ENCODE measurements at regions not wholly inside any gene's neighbourhood (a gene's known extent, or its start where the extent isn't known, plus 50 kb on each side); places are given as distances from the start of the nearest gene placed in this dataset.

GRCh38 chr7:119969054-119969453, 303.9 kb upstream of the KCND2 start:
- dilution Hi-C loops (cut with HindIII; ENCODE audit: low sequenced_read_pairs, unreplicated experiment) (no loop called here), in situ Hi-C loops (cut with MboI; ENCODE audit: low sequenced_read_pairs) (no loop called here), intact Hi-C loops (cut with micrococcal nuclease) (loop anchor here (10.0 kb wide), 1 partner anchor 86 kb away; no protein-coding TSS in a partner anchor)
- POLR2A ChIA-PET (ENCODE audit: unreplicated experiment), result no interaction called here
- WGBS, 2 experiments (ENCODE audit: extremely low coverage in 2 of 2, insufficient read length in 1 of 2), result no CpG with 5 or more reads among the region's 1 CpG
- H3K18ac ChIP-seq (ENCODE audit: low read depth, low read length), result no peak overlapping the region
- H3K23ac ChIP-seq (ENCODE audit: low read depth, low read length), result no peak overlapping the region
- H4K20me1 ChIP-seq (ENCODE audit: insufficient read depth, low read length), result no peaks in the 10 kb centered on the region
- no peaks in the 10 kb centered on the region for H3K36me3 ChIP-seq (ENCODE audit: control insufficient read depth, insufficient read depth, low read length)
- no peak overlapping the region for H3K56ac ChIP-seq (ENCODE audit: extremely low read depth, insufficient read depth, low read length)
- no peak overlapping the region for H3K27ac ChIP-seq (ENCODE audit: insufficient read depth, low read length)
- H3K4ac ChIP-seq (ENCODE audit: low read depth, low read length), result no peak overlapping the region
- H4K8ac ChIP-seq (ENCODE audit: low read depth in 2 of 2, low read length in 2 of 2), result no peak overlapping the region
- no peak overlapping the region for H4K5ac ChIP-seq (ENCODE audit: low read depth, low read length)
- no peak overlapping the region for H2AK5ac ChIP-seq (ENCODE audit: low read depth, low read length)
- H3K27me3 ChIP-seq (ENCODE audit: control insufficient read depth, insufficient read depth, low read length), result no peaks in the 10 kb centered on the region
- no peak overlapping the region for H2BK5ac ChIP-seq (ENCODE audit: low read depth, low read length, poor library complexity, severe bottlenecking)
- no peaks in the 10 kb centered on the region for H3K9me3 ChIP-seq (ENCODE audit: control insufficient read depth, insufficient read depth, low read length)
- no peaks in the 10 kb centered on the region for H3K9me1 ChIP-seq (ENCODE audit: insufficient read depth, low read length)
- no peak overlapping the region for H3K14ac ChIP-seq (replicated peaks; ENCODE audit: low read depth, low read length)
- CTCF ChIA-PET, result no interaction called here
- DNase-seq (no peak), ATAC-seq (ENCODE audit: low read depth) (no peak)
- no peak for TF ChIP-seq RFX5 (IDR thresholded peaks at IDR 0.05; ENCODE audit: low read depth, low read length)
- no peak for TF ChIP-seq NFE2L2 (IDR thresholded peaks at IDR 0.05; ENCODE audit: low read depth, low read length)
- no peak for TF ChIP-seq BHLHE40 (IDR thresholded peaks at IDR 0.05; ENCODE audit: low read depth, low read length)
- TF ChIP-seq MAFK (IDR thresholded peaks at IDR 0.05; ENCODE audit: low read depth, low read length), result no peak
- no peak for TF ChIP-seq CEBPB (IDR thresholded peaks at IDR 0.05; ENCODE audit: low read depth, low read length)
- no peak for TF ChIP-seq MXI1 (IDR thresholded peaks at IDR 0.05; ENCODE audit: borderline replicate concordance, low read depth, low read length)
- H3K79me1 ChIP-seq (ENCODE audit: low read depth in 1 of 2, low read length in 2 of 2), result no peaks in the 10 kb centered on the region
- H2AK9ac ChIP-seq (replicated peaks; ENCODE audit: low read depth, low read length, poor library complexity), result no peak overlapping the region
- no peak overlapping the region for H2AFZ ChIP-seq (replicated peaks; ENCODE audit: low read length, poor library complexity)
- BruUV-seq (replicated peaks), result no TSS peak
- no peak overlapping the region for H4K91ac ChIP-seq (ENCODE audit: insufficient read depth, low read depth, low read length)
- H3K4me3 ChIP-seq (ENCODE audit: insufficient read depth, low read depth, low read length), result no peak overlapping the region
- no peak overlapping the region for H2BK15ac ChIP-seq (ENCODE audit: low read depth, low read length)
- H3K4me2 ChIP-seq (ENCODE audit: low read depth, low read length), result no peak overlapping the region
- no peak overlapping the region for H3K9ac ChIP-seq (ENCODE audit: low read depth, low read length)
- no peak overlapping the region for H2BK20ac ChIP-seq (ENCODE audit: low read depth, low read length)
- peaks cover 8% of the 10 kb centered on the region; the same call in 1 of the 2 replicates for H3K4me1 ChIP-seq (ENCODE audit: control insufficient read depth, insufficient read depth, low read length)
- H2BK120ac ChIP-seq (ENCODE audit: low read depth, low read length), result no peak overlapping the region

Data from IMR-90 (cell line).